Transverse colon (tissue), 4 donors: ENCODE measurements at regions not wholly inside any gene's neighbourhood (a gene's known extent, or its start where the extent isn't known, plus 50 kb on each side); places are given as distances from the start of the nearest gene placed in this dataset.

Experiments used
- EP300 ChIP-seq: sonication (generic); formaldehyde crosslinking; IDR thresholded peaks from one replicate; pipeline ENCODE4 v1.6.1; 2017; ENCODE audit warnings: antibody characterized with exemption, low read depth
- POLR2A ChIP-seq: fragments of 450-650 bp; IDR thresholded peaks from one replicate; pipeline ENCODE4 v1.6.1; 2016; ENCODE audit warnings: antibody characterized with exemption, mild to moderate bottlenecking, moderate library complexity
- POLR2AphosphoS5 ChIP-seq, 3 donors: sonication (generic); formaldehyde crosslinking; IDR thresholded peaks; one replicate each; pipeline ENCODE4 v1.6.1; 2016; ENCODE audit warnings: antibody characterized with exemption in 3 of 3
- TF ChIP-seq, protein P1 (sequence below), 5 experiments: fragments of 200-600 bp in 3 of 5; fragments of 450-650 bp in 2 of 5; sonication (generic) in 3 of 5; IDR thresholded peaks; 1 replicate in 2 of 5; 2 replicates in 3 of 5; pipeline ENCODE4 v1.5.1; 2016 to 2017; ENCODE audit warnings: antibody characterized with exemption in 5 of 5, inconsistent platforms in 3 of 5, mild to moderate bottlenecking in 2 of 5, moderate library complexity in 1 of 5

GRCh38 chr10:78838141-78838657, 230.6 kb upstream of the ZMIZ1 start:
- TF ChIP-seq POLR2A: no peak
- TF ChIP-seq, protein P1, sequence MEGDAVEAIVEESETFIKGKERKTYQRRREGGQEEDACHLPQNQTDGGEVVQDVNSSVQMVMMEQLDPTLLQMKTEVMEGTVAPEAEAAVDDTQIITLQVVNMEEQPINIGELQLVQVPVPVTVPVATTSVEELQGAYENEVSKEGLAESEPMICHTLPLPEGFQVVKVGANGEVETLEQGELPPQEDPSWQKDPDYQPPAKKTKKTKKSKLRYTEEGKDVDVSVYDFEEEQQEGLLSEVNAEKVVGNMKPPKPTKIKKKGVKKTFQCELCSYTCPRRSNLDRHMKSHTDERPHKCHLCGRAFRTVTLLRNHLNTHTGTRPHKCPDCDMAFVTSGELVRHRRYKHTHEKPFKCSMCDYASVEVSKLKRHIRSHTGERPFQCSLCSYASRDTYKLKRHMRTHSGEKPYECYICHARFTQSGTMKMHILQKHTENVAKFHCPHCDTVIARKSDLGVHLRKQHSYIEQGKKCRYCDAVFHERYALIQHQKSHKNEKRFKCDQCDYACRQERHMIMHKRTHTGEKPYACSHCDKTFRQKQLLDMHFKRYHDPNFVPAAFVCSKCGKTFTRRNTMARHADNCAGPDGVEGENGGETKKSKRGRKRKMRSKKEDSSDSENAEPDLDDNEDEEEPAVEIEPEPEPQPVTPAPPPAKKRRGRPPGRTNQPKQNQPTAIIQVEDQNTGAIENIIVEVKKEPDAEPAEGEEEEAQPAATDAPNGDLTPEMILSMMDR (IDR thresholded peaks at IDR 0.05): no peak
- TF ChIP-seq POLR2AphosphoS5 (IDR thresholded peaks at IDR 0.05): no peak
- no peak for TF ChIP-seq EP300
